ENCODE measurements at regions not wholly inside any gene's neighbourhood (a gene's known extent, or its start where the extent isn't known, plus 50 kb on each side); places are given as distances from the start of the nearest gene placed in this dataset.

- H3K4me3 ChIP-seq (ENCODE audit: low read depth in 1 of 3, low read length in 3 of 3) = no peak overlapping the region
- TF ChIP-seq FOXA1 (IDR thresholded peaks at IDR 0.05) = no peak
- TF ChIP-seq TAF1 (conservative IDR thresholded peaks at IDR 0.05) = peak; percentile 68
- TF ChIP-seq ATF3 (IDR thresholded peaks at IDR 0.05) = peak; percentile 99
- TF ChIP-seq YY1 (IDR thresholded peaks at IDR 0.05) = no peak
- TF ChIP-seq HNF4A (conservative IDR thresholded peaks at IDR 0.05) = peak in 1 of 2 donors; percentile 73
- peak in 1 of 2 donors; percentile 71 for TF ChIP-seq RAD21 (IDR thresholded peaks at IDR 0.05)
- TF ChIP-seq SP1 (IDR thresholded peaks at IDR 0.05) = peak; percentile 97
- no peak for TF ChIP-seq CTCF (IDR thresholded peaks at IDR 0.05; ENCODE audit: low read depth, low read length, missing input control)
- TF ChIP-seq NR2F2 (IDR thresholded peaks at IDR 0.05) = peak; percentile 53
- TF ChIP-seq FOXA2 (IDR thresholded peaks at IDR 0.05) = no peak
- no peak for TF ChIP-seq MAX (IDR thresholded peaks at IDR 0.05)
- TF ChIP-seq GABPA (IDR thresholded peaks at IDR 0.05 in 1 of 2, conservative IDR thresholded peaks at IDR 0.05 in 1 of 2) = peak in 1 of 2 donors; percentile 44
- no peak for TF ChIP-seq REST (IDR thresholded peaks at IDR 0.05)
- TF ChIP-seq JUND (IDR thresholded peaks at IDR 0.05) = peak in 1 of 2 donors; percentile 94
- peak; percentile 43 for TF ChIP-seq HNF4G (IDR thresholded peaks at IDR 0.05)
- TF ChIP-seq EGR1 (IDR thresholded peaks at IDR 0.05; ENCODE audit: low read depth in 2 of 2) = peak in 1 of 2 donors; percentile 31
- TF ChIP-seq RXRA (IDR thresholded peaks at IDR 0.05) = peak in 1 of 2 donors; percentile 90
- TF ChIP-seq ZBTB33 (IDR thresholded peaks at IDR 0.05) = no peak
- no peak overlapping the region for H3K9ac ChIP-seq (ENCODE audit: low read depth in 1 of 2, low read length in 2 of 2)
- H3K9me3 ChIP-seq (ENCODE audit: control insufficient read depth in 4 of 4, low read length in 3 of 4) = no peaks in the 10 kb centered on the region
- H3K27ac ChIP-seq (ENCODE audit: low read depth in 1 of 2, low read length in 2 of 2) = no peak overlapping the region
- peaks cover 0 to 5% (median 1%) of the 10 kb centered on the region in 4 donors for H3K4me1 ChIP-seq (ENCODE audit: control insufficient read depth in 4 of 4, insufficient read depth in 4 of 4, low read length in 3 of 4)
- 64% methylated on average over 27 of the region's 27 CpGs for WGBS
- H3K36me3 ChIP-seq (ENCODE audit: control insufficient read depth in 4 of 4, insufficient read depth in 3 of 4, low read depth in 1 of 4, low read length in 3 of 4) = no peaks in the 10 kb centered on the region
- DNase-seq (ENCODE audit: low spot score) = no peak
- no peaks in the 10 kb centered on the region for H3K27me3 ChIP-seq (ENCODE audit: control insufficient read depth in 4 of 4, insufficient read depth in 4 of 4, low read length in 3 of 4)
Observed at GRCh38 chr1:8211883-8212579, 105.9 kb upstream of the SLC45A1 start.
